Caki2 (cell line): ENCODE measurements at regions not wholly inside any gene's neighbourhood (a gene's known extent, or its start where the extent isn't known, plus 50 kb on each side); places are given as distances from the start of the nearest gene placed in this dataset.

Experiments
- DNase-seq: peaks from one replicate; pipeline ENCODE4 v3.0.0-alpha.2; 2015; ENCODE audit warnings: low read depth
- in situ Hi-C: cut with HindIII; loops from 2 replicates; pipeline ENCODE4 v1.10.0; 2016; ENCODE audit warnings: low sequenced_read_pairs, low pct_unique_long_range_greater_than_20kb, mixed read lengths

DNA sequence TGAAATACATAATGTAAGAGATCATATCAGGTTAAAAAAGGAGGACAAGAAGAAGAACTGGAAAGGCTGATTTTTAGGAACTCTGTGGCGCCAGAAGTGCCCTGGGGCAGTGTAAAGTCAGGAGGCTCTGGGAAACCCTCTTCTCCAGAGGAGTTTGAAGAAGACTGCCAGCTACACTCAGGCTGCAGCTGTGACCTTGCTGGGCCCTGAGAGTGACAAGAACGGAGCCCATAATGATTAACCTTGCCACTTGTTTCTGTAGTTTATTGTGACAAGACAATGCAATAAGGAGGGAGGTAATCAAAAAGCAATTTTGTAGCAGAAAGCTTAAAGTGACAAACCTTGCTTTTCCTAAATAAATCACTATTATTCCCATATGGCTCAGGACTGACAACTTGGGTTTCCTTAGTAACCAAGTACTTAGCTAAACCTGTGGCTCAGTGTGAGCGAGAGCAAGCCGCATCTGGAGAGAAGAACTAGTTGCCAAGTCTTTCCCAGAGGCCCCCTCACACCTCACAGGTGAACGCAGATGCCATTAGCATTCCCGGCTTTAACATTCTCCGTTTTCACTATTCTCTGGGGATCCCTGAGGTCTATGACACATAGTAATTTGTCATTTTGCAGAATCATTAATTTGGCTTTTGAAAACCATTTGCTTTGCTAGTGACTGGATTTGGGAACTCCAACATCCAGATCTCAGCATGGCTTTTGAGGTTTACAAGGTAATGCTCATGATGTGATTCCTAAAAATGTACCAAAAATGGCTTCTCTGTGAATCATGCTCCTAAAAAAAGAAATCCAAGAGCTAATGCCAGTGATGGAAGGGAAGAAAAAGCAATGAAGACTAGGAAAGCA is 115.9 kb downstream of the OMA1 start:
- in situ Hi-C loops = no loop called here
- DNase-seq = no peak

DNA sequence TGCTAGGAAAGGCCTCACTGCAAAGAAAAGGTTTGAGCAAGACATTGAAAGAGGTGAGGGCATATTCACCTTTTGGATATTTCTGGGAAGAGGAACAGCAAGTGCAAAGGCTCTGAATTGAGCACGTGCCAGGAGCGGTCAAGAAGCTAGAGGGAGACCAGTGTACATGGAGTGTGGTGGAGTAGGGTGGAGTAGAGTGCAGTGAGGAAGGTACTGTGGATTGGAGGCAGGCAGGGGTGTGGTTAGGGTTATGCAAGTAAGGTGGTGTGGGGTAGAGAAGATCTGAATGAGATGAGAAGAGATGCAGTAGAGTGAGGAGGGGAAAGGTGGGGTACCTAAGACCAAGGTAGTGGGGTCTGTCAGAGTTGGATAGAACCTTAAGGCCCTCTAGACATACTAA is 119.6 kb downstream of the OMA1 start:
- DNase-seq = no peak
- in situ Hi-C loops = no loop called here

DNA sequence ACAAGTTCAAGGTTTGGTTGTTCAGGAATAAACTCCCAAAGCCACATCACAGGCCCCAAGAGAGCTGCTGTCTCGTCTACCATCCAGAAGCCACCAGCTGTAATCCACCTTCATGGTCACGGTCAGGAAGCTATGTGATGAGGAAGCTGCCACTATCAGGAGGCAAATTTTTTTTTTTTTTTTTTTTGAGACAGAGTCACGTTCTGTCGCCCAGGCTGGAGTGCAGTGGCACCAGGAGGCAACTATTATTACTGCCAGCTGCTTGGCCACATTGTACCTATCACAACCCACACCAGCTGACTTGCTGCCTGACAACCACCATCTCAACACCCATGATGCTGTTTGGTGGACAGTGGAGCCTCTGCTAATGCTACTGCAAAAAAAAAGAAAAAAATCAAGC is 124.1 kb downstream of the OMA1 start:
- no peak for DNase-seq
- in situ Hi-C loops = no loop called here

DNA sequence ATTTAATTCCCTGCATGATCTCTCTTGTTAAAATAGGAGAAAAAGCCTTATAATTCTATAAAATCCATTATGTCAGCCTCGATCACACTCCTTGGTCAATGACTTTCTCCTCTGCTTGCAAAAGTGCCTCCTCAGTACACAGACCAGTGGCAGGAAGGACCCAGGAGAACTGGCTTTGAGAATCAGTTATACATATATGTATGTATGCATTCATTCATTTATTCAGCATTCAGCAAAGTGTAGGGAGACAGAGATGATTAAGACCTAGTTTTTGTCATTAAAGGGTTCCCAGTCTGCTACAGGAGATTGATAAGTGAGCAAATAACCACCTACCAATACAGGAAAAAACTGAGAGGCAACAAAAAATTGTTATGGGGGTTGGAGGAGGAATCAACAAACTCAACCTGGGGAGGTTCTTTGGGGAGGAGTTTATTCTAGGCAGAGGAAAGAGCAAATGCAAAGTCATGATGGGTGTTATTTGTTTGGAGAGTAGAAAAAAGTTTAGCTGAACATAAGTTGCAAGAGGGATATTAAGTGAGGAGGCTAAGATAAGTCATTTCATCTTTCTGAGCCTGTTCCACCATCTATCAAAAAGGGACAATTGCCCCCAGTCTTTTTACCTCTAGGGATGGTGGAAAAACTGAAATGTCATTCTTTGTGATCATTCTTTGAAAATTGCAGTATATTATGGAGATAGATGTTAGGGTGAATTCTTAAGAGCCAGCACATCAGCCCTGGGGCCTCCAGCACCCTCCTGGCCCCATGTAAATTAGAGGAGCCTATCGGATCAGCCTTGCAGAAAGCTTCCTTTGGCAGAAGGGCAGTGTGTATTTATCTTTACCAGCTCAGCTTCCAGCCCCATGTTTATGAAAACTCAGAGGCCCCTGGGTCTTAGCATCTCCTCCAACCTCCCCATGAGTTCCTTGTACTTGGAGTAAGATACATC is 128.0 kb downstream of the OMA1 start:
- in situ Hi-C loops = no loop called here
- DNase-seq = no peak

DNA sequence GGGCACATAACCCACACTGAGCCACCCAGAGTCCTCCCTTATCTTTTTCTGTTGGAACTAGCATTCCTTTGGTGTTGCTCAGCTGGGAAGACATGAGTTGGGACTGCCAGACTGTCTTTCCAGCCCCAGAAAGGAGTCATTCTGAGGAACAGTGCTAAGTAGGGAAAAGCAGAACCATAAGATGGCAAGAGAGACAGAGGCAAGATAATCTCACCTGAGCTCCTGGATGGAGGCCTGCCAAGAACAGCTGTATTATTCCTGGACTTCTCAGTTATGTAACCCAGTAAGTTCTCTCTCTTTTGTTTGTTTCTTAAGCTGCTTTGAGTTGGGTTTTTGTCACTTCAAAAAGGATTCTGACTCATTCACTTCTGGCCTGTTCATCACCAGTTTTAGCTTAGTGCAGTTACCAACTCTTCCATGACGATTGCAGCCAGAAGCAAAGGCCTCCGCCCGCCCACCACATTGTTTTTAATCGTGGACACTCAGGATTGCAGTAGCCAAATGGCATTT is 134.4 kb downstream of the OMA1 start:
- in situ Hi-C loops = no loop called here
- DNase-seq = no peak

DNA sequence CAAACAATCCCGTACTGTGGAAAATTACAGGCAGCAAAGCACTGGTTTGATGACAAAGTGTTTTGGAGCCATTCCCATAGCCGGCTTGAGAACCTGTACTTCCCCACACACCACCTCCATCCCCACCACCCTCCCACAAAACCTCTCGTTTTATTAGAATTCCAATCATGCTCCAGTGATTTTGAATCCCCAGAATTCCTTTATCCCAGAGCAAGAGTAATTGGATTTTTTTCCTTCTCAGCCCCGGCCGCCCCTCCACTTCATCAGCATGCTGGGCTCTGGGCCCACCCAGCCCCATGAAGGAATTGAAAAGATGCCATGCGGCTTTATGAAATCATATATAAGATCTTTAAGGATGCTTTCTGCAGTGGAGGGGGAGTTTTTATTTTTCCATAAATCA is 136.6 kb downstream of the OMA1 start:
- no peak for DNase-seq
- in situ Hi-C loops = no loop called here

DNA sequence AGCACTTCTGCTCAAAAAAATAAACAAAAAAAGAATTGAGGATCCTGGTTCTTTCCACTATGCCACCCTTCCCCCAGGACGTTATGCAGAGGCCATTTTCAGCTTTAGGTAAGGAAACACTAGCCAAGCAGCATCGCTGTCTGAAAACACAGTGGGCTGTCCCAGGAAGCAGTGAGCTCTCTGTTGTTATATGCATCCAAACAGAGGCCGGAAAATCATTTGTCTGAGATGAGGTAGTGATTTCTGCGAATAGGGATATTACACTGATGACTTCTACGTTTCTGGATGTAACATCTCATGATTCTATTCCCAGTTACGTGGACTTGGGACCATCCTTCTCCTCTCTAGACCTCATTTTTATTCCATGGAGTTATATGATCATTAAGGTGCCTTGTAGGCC is 137.2 kb downstream of the OMA1 start:
- in situ Hi-C loops = no loop called here
- DNase-seq = no peak

DNA sequence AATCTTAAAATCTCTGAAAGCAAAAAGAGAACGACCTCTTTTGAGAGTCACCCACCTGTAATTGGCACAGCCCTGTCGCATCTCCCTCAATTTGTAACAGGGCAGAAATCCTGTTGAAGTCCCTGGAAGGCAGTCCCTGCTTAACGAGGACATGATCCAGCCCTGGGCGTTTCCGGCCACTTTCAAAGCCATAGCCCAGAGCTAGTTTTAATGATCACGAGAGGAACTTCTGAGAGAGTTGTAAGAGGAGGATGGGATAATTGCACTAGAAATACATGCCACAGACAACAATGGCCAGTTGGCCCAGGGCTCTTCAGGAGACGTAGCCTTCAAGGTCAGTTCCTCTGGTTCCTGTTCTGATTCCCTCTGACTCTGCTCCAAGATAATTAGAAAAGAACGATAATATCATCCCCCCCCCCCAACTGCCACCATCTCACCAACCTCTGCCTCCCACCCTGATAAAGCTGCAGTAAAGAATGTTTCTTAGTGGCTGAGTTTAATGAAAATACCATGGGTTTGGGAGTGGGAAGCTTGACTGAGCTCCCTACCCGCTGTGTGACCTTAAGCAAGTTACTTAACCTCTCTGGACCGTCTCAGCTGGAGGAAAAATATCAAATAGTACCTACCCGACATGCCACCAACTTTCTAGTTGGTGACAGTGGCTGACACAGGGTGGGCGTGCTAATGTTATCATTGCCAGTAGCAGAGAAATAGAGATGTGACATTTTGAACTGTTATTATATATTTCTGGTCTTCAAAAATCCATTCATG is 140.0 kb downstream of the OMA1 start:
- DNase-seq = no peak
- in situ Hi-C loops = no loop called here

DNA sequence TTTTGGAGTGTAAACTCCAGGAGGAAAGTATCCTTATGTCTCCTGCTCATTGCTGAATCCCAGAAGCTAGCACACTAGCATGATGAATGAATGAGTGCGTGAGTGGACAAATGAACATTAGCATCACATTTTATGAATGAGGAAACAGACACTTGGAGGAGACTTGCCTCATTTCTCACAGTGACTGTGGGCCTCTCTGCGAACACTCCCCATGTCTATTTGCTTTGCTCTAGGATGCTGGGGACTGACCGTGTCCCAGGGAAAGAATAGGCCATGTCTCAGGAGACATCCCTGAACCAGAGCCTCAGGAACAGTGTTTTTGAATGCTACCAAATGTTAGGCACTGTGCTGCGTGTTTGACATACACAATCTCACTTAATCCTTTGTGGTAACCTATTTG is 140.9 kb downstream of the OMA1 start:
- in situ Hi-C loops = no loop called here
- DNase-seq = no peak

DNA sequence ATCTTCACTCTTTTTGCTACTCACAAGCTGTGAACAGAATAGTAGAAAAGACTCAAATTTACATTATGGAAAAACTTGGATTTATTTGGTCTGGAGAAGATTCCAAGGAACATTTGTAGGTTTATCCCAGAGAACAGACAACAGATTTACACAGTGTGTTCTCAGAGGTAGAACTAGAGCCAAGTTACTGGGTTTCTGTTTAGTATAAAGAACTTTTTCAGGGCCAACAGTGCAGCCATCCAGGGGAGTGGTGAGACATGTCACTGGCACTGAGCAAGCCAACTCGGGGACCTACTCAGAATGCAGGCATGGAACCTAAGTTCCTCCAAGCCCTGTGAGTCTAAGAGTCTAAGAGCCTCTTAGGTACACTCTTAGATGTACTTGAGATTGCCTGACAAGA is 142.6 kb downstream of the OMA1 start:
- DNase-seq = no peak
- in situ Hi-C loops = no loop called here

DNA sequence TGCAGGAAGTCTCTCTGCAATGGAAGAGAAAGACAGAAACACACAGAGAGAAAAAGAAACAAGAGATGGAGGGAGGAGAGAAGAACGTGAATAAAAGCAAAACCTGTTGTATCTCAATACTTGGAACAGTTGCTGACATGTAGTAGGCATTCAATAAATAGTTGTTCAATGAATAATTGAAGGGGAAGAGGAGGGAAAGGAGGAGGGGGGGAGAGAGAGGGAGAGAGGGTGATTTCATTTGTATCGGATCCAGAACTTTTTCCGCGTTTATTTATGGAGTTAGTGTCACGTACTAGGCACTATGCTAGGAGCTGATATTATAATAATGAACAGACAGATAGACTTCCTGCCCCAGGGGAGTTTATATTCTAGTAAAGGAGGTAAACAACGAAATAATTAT is 144.1 kb downstream of the OMA1 start:
- in situ Hi-C loops = no loop called here
- no peak for DNase-seq

DNA sequence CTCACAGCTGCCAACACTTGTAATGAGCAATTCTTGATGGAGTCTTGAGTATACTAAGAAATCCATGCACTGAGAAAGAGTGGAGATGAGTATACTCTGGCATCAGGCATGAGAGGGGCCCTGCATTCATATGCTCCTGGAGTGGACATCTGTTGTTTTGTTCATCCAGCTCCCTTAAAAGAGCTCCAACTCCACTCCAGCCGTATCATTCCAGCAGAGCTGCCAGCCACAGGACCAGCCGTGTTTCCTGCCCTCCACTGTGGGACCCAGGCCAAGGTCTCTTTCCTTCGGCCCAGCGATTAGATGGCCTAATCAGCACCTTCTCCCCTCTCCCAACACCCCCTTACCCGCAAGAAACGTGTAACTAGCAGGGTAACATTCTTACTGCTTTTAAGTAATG is 144.5 kb downstream of the OMA1 start:
- in situ Hi-C loops = no loop called here
- no peak for DNase-seq

DNA sequence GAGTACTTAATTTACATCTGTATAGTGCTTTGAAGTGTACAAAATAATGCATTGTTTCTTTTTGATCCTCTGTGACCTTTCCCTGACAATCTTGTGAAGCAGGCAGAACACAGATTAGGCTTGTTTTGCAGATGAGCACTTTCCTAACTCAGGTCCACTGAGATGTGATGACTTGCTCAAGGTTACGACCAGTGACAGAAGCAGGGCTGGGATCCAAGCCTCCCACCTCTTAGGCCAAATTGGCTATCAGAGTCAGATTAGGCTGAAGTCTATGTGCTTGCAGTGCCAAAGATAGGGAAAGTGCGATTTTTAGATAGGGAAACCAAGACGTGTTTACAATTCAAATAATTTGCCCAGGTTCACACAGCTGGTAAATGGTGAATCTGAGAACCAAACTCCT is 147.3 kb downstream of the OMA1 start:
- in situ Hi-C loops = no loop called here
- DNase-seq = no peak

DNA sequence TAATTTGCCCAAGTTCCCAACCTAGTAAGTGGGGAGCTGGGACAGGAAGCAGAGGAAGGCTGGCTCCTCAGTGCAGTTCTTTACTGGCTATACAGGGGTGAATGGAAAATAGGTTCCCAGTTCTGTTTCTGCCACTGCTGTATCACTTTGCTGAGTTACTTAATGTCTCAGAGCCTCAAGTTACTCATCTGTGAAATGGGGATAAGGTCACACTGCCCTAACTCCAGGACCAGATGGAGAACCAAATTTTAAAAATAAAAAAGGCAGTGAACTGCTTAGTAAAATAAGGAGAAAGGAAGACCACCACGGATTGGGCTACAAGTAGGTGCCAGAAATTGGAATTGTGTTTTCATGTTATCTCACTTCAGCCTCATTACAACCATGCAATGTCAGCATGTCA is 147.8 kb downstream of the OMA1 start:
- in situ Hi-C loops = no loop called here
- no peak for DNase-seq

DNA sequence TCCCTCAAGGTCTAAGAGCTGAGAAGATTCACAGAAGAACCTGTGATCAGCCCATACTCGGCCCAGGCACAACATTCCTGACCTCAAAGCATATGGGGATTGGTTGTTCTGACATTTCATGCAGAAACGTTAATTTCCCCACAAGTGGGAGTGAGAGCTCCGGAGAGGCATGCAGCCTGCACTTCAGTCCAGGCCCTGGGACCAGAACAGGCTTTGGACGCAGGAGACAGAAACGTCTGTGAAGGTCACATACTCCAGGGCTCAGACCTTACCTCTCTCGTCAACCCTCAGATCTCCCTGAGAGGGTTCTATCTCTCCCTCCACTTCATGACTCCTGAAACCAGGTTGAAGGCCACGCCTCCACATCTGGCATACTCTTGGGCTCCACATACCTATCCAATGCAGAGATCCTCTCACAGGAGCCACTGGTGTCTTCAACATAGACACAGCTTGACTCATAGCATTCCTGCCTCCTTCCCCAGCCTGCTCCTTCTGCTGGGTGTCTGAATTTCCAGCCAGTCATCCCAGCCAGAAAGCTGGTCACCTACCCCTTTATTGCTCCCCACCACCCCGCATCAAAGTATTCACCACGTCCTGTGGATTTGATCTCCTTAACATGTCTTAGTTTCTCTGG is 149.2 kb downstream of the OMA1 start:
- in situ Hi-C loops = no loop called here
- DNase-seq = no peak

DNA sequence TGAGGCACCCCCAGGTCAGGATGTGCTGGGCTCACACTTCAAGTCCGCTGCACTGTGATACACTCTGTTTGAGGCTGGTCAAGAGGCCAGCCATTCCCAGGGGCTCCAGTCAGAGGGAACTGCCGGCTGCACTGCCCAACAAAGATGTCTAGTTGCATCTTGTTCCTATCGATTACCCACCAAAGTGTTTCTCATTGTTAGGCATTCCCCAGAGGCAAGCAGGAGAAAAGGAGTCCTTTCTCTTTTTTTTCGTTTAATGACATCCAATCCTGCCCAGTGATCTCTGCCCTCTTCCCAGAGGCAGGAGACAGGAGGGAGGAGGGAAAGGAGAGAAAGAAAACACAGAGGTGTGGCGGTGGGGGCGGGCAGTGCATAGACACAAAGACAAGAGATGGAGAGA is 150.4 kb downstream of the OMA1 start:
- no peak for DNase-seq
- in situ Hi-C loops = no loop called here

DNA sequence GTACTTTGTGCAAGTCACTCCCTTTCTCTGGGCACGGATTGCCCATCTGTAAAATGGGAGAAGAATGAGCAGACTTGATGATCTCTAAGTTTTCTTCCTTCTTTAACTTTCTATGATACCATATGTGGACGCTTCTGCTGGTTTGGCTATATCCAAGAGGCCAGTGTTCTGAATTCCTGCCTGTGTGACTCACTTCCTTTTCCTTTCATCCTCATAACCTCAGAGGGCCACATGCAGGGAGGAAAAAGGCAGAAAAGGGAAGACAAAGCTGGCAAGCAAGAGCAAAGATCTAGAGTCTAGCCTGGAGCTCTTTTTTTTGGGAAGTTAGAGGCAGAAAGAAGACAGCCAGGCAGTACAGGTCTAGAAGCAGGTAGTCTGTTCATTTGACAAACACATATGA is 151.2 kb downstream of the OMA1 start:
- no peak for DNase-seq
- in situ Hi-C loops = no loop called here

DNA sequence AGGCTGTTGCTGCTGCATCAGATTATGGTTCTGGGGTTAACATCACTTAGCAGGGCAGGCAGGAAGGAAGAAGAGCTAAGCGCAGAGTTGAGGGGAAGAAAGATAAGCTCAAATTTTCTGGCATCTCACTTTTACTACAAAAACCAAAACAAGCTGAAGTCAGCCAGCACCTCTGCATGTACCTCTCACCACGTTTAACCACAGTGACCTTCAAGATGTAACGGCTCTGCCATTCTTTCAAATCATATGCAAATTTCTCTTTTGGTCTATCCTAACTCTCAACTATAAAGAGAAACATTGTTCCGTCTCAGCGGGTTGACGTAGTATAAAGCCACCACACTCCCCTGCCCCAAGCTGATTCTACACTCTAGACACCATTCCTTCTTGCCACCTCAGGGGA is 154.4 kb downstream of the OMA1 start:
- DNase-seq = no peak
- in situ Hi-C loops = no loop called here
